GM21390 (cell line): ENCODE measurements at regions not wholly inside any gene's neighbourhood (a gene's known extent, or its start where the extent isn't known, plus 50 kb on each side); places are given as distances from the start of the nearest gene placed in this dataset.
A peak's percentile ranks its signal among the peaks of the same experiment; 100 is the strongest.

Experiments used
- ATAC-seq: cut with Tn5 transposase; IDR thresholded peaks from one replicate; pipeline ENCODE4 v1.9.1; 2021; ENCODE audit not compliant: unreplicated experiment

DNA sequence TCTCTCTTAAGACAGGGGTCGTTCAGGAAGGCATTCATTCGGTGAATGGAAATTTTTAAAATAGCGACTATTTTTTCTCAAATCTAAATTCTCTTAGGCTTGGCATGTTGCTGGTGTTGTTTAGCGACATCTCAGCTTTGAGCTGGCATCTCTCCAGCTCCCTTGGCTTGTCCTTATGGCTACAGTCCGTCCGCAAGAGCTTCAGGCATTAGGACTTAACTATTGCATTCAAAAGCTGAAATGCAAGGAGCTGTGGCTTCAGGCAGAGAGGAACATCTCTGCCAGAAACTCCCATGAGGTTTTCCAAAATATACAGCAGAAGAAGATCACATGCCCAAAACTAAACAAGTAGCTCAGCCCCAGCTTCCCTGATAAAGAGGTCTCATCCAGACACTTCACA lies 578.5 kb downstream of the EFNB2 start:
- ATAC-seq = no peak

DNA sequence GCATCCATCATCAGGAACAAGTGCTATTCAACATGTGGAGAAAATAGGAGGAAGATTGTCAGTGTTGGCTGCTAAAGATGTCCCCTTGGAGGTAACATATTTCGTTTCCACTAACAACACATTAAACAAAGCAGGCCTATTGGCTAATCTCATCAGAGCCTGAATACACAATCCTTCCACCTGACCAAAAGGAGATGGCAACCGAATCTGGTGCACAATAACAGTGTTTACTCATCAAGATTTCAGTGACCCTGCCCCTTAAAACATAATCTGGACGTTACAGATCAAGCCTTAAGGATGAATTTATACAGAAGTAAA lies 582.5 kb downstream of the EFNB2 start:
- ATAC-seq = no peak

DNA sequence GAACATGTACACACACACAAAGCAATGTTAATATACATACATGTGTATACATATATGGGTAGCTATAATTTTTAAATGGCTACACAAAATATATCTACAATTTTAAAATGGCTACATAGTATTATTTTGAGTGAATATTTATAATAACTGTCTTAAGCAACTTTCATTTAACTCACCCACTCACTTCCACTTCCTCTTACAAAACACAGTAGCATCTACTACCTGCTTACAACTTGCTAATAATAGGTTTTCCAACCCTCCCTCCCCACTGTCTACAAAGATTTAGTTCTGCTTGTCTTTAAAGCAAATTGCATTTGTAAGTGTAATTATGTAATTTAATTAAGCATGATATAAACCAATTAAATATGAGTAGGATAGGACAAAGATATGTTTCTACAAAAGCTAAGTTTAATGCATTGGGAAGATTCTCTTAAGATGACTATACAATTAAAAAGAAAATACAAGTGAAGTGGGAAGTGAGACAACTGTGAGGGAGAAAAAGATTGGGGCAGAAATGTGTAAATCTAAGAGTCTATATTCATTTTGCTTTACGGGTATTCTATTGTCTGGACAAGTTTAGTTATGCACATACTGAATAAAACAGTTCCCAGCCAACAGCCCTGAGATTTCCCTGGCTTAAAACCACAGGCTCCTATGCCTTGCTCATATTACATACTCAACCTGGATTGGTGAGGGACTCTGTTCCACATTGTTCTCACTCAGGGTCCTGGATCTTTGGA lies 583.1 kb downstream of the EFNB2 start:
- peak; percentile 65 for ATAC-seq

GRCh38 chr13:105948143-105948542 lies 587.3 kb downstream of the EFNB2 start:
- no peak for ATAC-seq

DNA sequence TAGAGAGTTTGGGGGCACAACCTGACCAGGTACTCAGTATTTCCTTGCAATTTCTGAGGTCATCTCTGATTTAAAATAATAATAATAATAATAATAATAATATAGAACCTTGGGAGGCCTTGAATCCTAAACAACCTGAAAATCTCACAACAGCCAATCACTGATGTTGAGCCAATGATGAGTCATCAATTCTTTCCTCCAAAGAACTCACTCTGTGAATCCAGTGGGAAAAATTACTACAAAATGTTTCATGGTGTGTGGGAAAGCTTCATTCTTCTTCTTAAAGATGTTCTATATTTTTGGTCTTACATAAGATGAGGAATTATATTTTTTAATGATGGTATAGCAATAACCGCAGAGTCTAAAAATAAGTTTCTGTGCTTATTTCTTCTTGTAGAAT lies 594.6 kb downstream of the EFNB2 start:
- ATAC-seq = no peak

DNA sequence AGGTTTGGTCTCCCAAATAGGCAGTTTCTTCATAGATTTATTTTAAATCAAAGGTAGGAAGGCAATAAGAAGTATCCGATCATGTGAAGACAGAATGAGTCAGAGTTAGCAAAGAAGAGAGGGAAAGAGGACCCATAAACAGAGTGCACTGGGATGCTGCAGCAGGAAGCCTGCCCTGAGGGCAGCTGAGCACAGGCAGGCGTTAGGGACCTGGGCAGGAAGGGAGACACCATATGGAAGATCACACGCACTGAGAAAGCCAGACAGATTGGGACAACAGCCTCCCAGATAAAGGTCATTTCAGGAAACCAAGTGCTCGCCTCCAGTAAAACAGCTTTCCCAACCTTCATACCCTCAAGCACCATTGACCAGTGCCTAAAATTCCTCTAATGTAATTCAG lies 598.0 kb downstream of the EFNB2 start:
- ATAC-seq = no peak

DNA sequence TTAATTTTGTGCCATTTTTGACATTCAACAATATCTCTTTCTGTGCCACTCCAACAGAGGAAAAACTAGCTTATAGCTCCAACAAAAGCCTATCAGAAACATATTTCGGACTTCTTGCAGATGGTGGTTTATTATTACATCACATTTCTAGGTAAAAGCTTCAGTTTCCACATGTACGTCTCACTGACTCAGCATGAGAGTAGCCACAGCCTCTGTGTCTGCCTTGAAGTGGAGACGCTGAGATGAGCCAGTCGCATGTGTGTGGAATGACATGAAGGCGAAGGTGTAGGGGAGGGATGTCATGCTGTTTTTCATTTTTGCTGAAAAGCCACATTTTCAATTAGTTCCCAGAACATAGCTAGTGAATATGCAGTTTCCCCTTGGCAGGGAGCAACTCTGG lies 598.6 kb downstream of the EFNB2 start:
- no peak for ATAC-seq

DNA sequence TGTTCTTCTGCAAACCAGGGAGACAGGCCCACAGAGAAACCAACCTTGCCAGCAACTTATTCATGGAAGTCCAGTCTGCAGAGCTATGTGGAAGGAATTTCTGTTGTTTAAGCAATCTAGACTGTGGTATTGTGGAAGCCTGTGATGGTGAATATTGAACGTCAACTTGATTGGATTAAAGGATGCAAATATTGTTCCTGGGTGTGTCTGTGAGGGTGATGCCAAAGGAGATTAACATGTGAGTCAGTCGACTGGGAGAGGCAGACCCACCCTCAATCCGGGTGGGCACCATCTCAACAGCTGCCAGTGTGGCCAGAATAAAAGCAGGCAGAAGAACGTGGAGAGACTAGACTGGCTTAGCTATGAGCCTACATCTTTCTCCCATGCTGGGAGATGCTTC lies 606.0 kb downstream of the EFNB2 start:
- no peak for ATAC-seq

- ATAC-seq = no peak
Measured at GRCh38 chr13:105928901-105929300, 606.6 kb downstream of the EFNB2 start.

- no peak for ATAC-seq
Measured at GRCh38 chr13:105928048-105928447, 607.4 kb downstream of the EFNB2 start.

DNA sequence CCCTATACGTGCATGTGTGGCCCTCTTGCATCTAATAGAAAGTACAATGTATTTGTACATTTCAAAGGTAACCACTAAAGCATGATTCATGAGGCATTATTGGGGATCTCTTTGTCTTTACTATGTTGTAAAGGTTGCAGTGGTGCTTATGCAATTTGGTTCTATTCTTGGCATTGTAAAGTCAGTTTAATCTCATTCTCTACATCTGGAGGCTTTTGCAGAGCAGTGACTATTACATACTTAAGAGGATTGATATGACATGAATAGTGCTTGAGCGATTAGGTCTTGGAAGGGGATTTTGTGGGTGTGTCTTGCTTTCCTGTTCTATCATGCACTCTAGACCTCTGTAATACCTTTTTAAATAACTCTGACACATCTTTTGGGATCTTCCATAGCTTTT lies 610.0 kb downstream of the EFNB2 start:
- no peak for ATAC-seq

DNA sequence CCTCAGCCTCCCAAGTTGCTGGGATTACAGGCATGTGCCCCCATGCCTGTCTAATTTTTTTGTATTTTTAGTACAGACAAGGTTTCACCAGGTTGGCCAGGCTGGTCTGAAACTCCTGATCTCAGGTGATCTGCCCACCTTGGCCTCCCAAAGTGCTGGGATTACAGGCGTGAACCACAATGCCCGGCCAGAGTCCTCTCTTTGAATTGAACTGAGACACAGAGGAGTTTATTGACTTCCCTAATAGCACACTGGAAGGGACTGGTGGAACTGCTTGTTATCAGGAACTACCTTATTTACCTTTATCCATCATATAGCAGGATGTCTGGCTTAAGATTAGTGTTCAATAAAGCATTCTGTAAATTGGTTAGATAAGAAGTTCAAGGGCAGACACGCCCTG lies 613.8 kb downstream of the EFNB2 start:
- no peak for ATAC-seq

- no peak for ATAC-seq
Measured at GRCh38 chr13:105920370-105920769, 615.1 kb downstream of the EFNB2 start.

DNA sequence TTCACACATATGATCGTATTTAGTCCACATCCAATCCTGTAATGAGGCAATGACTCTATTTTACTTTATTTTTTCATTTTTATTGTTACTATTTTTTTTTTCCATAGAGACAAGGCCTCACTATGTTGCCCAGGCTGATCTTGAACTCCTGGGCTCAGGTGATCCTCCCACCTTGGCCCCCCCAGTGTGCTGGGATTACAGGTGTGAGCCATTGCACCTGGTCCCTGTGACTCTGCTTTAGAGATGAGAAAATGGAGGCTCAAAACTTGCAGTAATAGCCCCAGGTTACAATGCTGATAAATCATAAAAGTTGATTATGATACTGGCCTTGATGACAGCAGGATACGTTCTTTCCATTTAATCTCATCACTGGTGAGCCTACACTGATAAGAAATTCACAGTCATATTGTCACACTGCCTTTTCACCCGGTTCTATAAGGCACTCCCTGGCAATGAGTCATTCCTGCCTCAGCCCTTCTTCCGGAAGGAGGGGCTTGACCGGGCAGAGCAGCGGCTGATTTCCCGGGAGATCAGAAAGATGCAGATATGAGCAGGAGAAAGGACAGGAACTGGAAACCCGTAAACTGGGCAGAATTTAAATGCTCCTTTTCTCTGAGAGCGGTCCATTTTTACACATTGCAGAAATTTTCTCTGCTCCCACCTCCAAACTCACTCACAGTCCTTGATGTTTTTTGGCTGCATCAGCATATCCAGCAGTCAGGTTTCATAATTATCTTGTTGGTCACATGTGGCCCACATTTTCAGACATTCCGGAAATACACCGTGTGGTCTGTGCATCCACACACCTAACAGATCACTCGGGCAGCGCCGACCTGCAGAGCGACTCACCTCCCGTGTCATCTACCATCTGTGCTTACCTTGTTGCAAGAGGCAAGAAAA lies 616.4 kb downstream of the EFNB2 start:
- ATAC-seq = no peak

DNA sequence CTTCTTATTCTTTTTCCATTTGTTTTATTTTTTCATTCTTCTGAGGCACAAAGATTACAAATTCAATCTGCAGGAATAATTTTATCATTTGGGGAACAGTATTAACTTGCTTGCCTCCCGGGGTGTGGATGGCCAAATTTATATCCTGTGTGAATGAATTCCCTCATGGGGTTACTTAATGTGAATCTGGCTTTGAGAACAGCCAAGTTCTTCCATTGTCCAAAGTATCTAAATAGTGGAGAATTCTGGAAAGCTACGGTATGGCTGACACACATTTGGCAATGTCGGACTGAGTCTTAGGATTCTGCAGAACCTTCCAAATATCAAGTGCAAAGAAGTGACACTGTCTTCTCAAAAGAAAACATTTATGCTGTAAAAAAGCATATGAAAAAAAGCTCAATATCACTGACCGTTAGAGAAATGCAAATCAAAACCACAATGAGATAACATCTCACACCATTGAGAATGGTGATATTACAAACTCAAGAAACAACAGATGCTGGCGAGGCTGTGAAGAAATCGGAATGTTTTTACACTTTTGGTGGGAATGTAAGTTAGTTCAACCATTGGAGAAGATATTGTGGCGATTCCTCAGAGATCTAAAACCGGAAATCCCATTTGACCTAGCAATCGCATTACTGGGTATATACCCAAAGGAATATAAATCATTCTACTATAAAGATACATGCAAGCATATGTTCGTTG lies 620.2 kb downstream of the EFNB2 start:
- ATAC-seq = no peak

DNA sequence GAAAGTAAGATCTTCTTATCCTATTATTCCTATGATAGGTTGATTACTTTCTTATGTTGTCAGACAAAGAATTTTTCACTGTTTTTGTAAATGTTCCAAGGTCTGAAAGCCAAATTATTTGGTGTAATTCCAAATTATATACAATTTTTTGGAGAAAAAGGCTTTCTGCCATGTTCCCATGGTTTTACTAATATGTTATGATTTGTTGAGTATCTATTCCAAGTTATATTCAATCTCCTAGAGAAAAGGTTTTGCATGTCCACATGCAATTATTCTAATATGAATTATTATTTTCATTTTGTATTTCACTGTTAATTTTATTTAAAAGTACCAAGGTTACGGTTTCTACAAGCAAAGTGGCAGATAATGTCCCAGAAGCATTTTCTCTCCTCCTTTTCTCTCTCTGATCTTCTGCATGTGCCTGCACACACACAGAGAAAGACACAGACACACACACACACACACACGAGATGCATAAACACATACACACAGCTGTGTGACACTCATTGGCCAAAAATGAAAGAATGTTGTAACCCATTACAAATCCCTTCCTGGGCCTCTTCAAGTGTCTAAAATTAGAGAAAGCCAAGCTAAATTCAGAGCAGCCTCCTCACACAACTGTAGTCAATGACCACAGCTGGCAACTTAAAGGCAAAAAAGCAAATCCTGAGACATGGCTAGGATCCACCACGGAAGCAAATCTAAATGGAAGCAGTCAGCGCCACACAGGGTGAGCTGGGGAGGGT lies 621.0 kb downstream of the EFNB2 start:
- ATAC-seq = no peak

- ATAC-seq = no peak
Measured at GRCh38 chr13:105908586-105908985, 626.9 kb downstream of the EFNB2 start.

- no peak for ATAC-seq
Measured at GRCh38 chr13:105907319-105908019, 628.0 kb downstream of the EFNB2 start.

DNA sequence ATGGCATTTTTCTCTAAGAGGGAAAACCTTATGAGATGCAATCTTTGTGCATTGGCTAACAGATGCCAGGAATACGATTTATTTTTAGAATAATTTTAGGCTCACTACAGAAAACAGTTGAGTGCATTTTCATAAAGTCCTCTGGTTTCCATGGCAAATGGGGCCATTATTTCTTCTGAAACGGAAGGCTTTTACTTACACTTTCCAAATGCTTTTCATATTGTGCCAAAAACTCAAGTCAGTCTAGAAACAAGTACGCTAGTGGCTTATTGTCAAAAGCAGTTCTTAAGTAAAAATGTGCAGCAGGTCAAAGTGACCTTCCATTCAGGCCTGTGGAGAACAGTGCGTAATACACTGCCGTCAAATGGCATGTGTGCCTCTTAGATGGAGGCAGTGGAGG lies 628.7 kb downstream of the EFNB2 start:
- ATAC-seq = no peak

GRCh38 chr13:105904034-105904742 lies 631.3 kb downstream of the EFNB2 start:
- ATAC-seq = no peak
